Activated CD8-positive, alpha-beta T cell treated with anti-CD3 and anti-CD28 coated beads, Interleukin-2, amount 10 ng/mL, durations not matched to agents 7 days and 5 days (primary cell): ENCODE measurements at regions not wholly inside any gene's neighbourhood (a gene's known extent, or its start where the extent isn't known, plus 50 kb on each side); places are given as distances from the start of the nearest gene placed in this dataset.
"Not testable (repeated sequence)": the region's sequence is repeated elsewhere in the genome, so short reads cannot be mapped to it uniquely, and the experiment has no call there.

Experiments
- ATAC-seq: fragments of 150-1000 bp; cut with Tn5 transposase; one replicate; pipeline ENCODE4 v1.10.0; 2021; ENCODE audit warnings: moderate library complexity
- CTCF ChIA-PET: fragments of 350-600 bp; sonication (Branson Sonifier 250); formaldehyde crosslinking; loops from one replicate; lab custom pipeline; 2021; ENCODE audit warnings: antibody characterized with exemption; lab: Charles Lee
- POLR2A ChIA-PET: fragments of 350-600 bp; sonication (Branson Sonifier 250); formaldehyde crosslinking; loops from one replicate; lab custom pipeline; 2021; ENCODE audit warnings: antibody characterized with exemption; lab: Charles Lee
- DNase-seq: peaks from one replicate; pipeline ENCODE4 v3.0.0-alpha.2; 2020
- H3K27ac Mint-ChIP-seq: one replicate; pipeline ENCODE4 v1.8.0; 2021; ENCODE audit warnings: mild to moderate bottlenecking, mixed read lengths
- H3K27me3 Mint-ChIP-seq: one replicate; pipeline ENCODE4 v1.8.0; 2021; ENCODE audit warnings: low read depth, mixed read lengths
- H3K36me3 Mint-ChIP-seq: one replicate; pipeline ENCODE4 v1.8.0; 2021; ENCODE audit warnings: low read depth, mixed read lengths
- H3K4me1 Mint-ChIP-seq: one replicate; pipeline ENCODE4 v1.8.0; 2021; ENCODE audit warnings: low read depth, mixed read lengths
- H3K4me3 Mint-ChIP-seq: one replicate; pipeline ENCODE4 v1.8.0; 2021; ENCODE audit warnings: mild to moderate bottlenecking, mixed read lengths
- H3K9me3 Mint-ChIP-seq: one replicate; pipeline ENCODE4 v1.8.0; 2022; ENCODE audit warnings: mixed read lengths; ENCODE audit not compliant: insufficient read depth

DNA sequence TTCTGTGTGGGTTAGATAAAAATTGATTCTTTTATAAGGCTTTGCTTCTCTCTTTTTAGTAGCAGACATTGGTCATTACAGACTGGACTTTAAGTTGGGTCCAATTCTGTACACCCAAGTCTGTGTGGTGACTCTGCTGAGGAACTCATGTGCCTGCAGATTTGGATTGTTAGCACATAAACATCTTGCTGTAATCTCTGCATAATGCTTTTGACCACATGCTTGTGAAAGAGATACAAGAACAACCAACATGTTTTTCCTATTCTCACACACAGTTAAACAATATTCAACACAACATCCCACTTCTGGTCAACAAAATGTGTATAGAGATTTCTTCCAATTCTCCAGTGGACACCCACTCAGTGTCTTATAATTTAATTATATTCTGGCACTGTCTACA, 270.1 kb downstream of the RDH14 start:
- POLR2A ChIA-PET, result no interaction called here
- Mint-ChIP-seq H3K9me3 (no peaks in the 10 kb centered on the region), H3K27ac (no peak overlapping the region), H3K36me3 (no peaks in the 10 kb centered on the region), H3K27me3 (no peaks in the 10 kb centered on the region), H3K4me1 (no peaks in the 10 kb centered on the region), H3K4me3 (no peak overlapping the region)
- CTCF ChIA-PET, result no interaction called here
- no peak for DNase-seq
- ATAC-seq, result no peak

DNA sequence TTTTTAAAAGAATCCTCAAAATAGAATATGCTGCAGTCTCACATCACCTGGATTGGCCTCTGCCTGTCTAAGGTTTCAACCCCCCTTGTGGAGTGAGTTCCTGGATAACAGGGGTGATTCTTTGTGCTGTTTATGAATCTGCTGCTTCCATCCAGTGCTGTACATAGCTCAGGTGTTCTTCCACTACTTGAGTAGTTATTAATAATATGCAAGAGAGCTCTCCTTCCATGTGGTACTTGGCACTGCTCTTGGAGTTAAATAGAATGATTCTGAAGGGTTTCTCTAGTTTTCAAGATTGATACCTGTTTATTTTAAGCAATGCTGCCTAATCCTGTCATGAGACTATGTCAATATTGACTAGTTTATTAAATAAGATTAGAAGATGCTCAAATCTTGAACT, 273.6 kb downstream of the RDH14 start:
- H3K36me3 Mint-ChIP-seq, result no peaks in the 10 kb centered on the region
- no peaks in the 10 kb centered on the region for H3K4me1 Mint-ChIP-seq

DNA sequence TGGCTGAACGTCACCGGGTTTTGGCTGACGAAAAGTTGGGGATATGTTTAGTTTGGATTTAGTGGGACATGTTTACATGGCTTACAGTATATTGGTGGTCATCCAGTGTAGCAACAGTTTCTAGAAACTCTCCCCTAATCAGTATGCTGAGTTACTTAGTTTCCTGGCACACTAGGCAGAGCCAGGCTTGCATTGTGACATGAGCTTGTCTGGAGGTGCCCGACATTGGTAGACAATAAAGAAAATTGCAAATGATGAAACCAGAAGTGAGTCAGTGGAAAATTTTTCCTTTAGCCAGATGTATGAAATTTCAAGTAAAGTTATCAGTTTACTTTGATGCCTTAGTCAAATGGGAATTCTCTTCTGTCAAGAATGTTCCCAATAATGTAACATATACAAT, 276.1 kb downstream of the RDH14 start:
- POLR2A ChIA-PET, result no interaction called here
- no peak for DNase-seq
- no peak for ATAC-seq
- no peaks in the 10 kb centered on the region for H3K4me1 Mint-ChIP-seq
- no peaks in the 10 kb centered on the region for H3K36me3 Mint-ChIP-seq
- H3K27ac Mint-ChIP-seq, result no peak overlapping the region
- no peak overlapping the region for H3K4me3 Mint-ChIP-seq
- no peaks in the 10 kb centered on the region for H3K27me3 Mint-ChIP-seq
- CTCF ChIA-PET, result no interaction called here
- H3K9me3 Mint-ChIP-seq, result peaks cover 6% of the 10 kb centered on the region

More for the DNA sequence above, 273.6 kb downstream of the RDH14 start:
- no peak overlapping the region for H3K27ac Mint-ChIP-seq
- peaks cover 6% of the 10 kb centered on the region for H3K9me3 Mint-ChIP-seq
- H3K4me3 Mint-ChIP-seq, result no peak overlapping the region
- ATAC-seq (no peak), DNase-seq (no peak)
- no peaks in the 10 kb centered on the region for H3K27me3 Mint-ChIP-seq
- ChIA-PET CTCF (no interaction called here), POLR2A (no interaction called here)

DNA sequence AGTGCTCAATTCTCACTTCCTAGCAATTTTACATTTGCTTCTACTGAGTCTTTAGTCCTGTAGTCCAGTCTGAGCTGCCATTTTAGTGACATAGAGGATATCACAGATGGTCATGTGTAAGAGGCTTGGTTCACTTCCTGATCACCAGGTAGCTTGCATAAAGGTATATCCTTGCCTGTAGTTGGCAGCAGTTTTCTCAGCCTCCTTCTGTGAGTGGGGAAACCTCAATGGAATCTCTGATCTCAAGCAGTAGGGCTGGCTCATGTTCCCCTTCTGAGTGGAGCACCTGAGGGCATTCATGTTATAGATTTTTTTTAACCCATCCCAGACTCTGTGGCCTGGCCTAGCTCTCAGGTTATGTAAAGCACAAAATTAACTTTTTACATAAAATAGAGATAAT, 278.4 kb downstream of the RDH14 start:
- H3K4me3 Mint-ChIP-seq, result no peak overlapping the region
- H3K9me3 Mint-ChIP-seq, result peaks cover 6% of the 10 kb centered on the region
- no peaks in the 10 kb centered on the region for H3K27me3 Mint-ChIP-seq
- H3K27ac Mint-ChIP-seq, result no peak overlapping the region
- no peak for ATAC-seq
- ChIA-PET CTCF (no interaction called here), POLR2A (no interaction called here)
- DNase-seq, result no peak
- no peaks in the 10 kb centered on the region for H3K4me1 Mint-ChIP-seq
- no peaks in the 10 kb centered on the region for H3K36me3 Mint-ChIP-seq

DNA sequence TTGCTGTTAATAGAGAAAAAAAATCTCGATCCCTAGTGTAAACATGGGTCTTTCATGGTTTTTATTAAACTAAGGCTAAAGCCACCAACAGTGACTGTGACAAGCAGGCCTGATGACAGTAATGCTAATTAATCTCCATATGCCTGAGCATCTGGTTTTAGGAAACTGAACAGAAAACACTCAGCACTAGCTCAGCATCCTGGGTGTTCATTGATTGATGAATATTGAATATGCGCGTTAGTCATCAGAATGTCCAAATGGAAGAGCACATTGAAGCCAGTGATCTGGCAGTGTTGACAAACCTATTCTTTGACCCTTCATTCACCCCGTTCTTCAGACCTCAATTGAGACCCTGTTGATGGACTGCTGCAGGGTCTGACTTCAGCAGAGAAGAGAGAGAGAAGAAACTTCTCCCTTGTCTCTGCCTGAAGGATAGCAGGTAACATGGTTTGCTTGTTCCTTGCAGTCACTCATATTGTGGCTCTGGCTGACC, 283.8 kb downstream of the RDH14 start:
- Mint-ChIP-seq H3K36me3 (no peaks in the 10 kb centered on the region), H3K4me1 (no peaks in the 10 kb centered on the region), H3K9me3 (no peaks in the 10 kb centered on the region), H3K27me3 (no peaks in the 10 kb centered on the region), H3K27ac (no peak overlapping the region), H3K4me3 (no peak overlapping the region)
- ChIA-PET CTCF (no interaction called here), POLR2A (no interaction called here)
- ATAC-seq (no peak), DNase-seq (no peak)

DNA sequence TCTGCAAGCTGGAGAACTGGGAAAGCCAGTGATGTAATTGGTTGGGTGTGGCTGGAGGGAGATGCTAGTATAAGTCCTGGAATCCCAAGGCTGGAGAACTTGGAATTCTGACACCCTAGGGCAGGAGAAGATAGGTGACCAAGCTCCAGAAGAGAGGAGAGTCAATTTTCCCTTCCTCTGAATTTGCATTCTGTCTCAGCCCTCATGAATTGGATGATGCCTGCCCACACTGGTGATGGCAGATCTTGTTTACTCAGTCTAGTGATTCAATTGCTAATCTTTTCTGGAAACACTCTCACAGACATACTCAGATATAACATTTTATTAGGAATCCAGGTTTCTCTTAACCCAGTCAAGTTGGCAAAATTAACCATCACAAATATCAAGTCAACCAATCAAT, 287.2 kb downstream of the RDH14 start:
- ATAC-seq, result no peak
- CTCF ChIA-PET, result no interaction called here

DNA sequence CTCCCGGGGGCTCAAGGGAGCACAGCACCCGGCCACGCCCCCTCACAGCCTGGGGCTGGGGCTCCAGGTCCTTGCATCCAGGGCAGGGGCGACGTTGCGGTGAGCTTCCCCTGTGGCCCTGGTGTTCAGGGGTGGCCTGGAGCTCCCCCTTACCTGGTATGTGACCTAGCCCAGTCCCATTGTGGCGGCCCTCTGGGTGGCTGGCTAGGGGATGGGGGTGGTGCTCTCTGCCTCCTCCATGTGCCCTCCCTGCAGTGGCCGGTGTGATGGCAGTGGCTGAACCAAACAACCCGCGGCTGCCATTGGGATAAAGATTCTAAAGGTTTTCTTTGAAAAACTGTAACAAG, 288.3 kb downstream of the RDH14 start:
- no peak for ATAC-seq
- H3K9me3 Mint-ChIP-seq, result no peaks in the 10 kb centered on the region

More for the DNA sequence above, 287.2 kb downstream of the RDH14 start:
- H3K36me3 Mint-ChIP-seq, result no peaks in the 10 kb centered on the region
- H3K27me3 Mint-ChIP-seq, result no peaks in the 10 kb centered on the region
- no peak overlapping the region for H3K4me3 Mint-ChIP-seq
- no peak overlapping the region for H3K27ac Mint-ChIP-seq
- H3K4me1 Mint-ChIP-seq, result no peaks in the 10 kb centered on the region
- POLR2A ChIA-PET, result no interaction called here
- H3K9me3 Mint-ChIP-seq, result no peaks in the 10 kb centered on the region
- no peak for DNase-seq

DNA sequence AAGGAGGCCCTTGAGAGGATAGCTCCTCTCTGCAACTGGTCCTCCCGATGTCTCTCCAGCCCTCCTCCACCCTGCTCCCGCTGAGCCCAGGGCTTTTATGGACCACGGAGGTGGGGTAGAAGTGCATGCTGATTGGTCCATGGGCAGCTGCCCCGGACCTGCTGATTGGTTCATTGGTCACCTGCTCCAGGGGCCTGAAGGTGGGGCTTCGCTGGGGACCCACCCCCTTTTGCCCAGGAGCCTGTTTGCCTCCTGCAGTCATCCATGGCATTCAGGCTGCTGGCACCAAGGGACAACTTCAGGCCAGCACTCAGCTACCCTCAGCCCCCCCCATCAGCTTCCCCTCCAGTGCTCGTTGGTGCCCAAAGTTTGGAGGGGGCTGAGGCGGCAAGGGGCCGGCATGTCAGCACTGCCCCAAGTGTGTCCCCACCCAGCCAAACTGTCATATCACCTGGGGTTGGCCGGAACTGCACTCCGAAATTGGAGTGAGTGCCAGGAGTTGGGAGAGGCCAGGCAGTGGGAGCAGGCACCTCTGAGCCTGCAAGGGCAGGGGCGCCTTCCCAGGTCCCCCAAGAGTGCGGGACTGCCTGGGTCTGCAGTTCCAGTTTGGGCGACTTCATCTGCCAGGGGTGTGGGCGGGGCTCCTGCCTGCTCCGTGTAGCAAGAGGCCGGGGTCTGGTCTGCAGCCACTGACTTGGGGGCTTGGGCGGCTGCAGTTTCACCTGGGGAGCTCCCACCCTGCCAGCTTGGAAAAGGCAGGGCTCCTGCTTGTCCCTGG, 288.9 kb downstream of the RDH14 start:
- CTCF ChIA-PET, result no interaction called here
- POLR2A ChIA-PET, result no interaction called here
- ATAC-seq, result no peak
- Mint-ChIP-seq H3K4me1 (no peaks in the 10 kb centered on the region), H3K36me3 (no peaks in the 10 kb centered on the region), H3K27me3 (no peaks in the 10 kb centered on the region), H3K9me3 (no peaks in the 10 kb centered on the region), H3K27ac (no peak overlapping the region), H3K4me3 (no peak overlapping the region)
- DNase-seq, result no peak

More for the DNA sequence above, 288.3 kb downstream of the RDH14 start:
- H3K27ac Mint-ChIP-seq, result no peak overlapping the region
- H3K4me1 Mint-ChIP-seq, result no peaks in the 10 kb centered on the region
- no peaks in the 10 kb centered on the region for H3K27me3 Mint-ChIP-seq
- ChIA-PET CTCF (no interaction called here), POLR2A (no interaction called here)
- no peak for DNase-seq
- H3K36me3 Mint-ChIP-seq, result no peaks in the 10 kb centered on the region
- no peak overlapping the region for H3K4me3 Mint-ChIP-seq

DNA sequence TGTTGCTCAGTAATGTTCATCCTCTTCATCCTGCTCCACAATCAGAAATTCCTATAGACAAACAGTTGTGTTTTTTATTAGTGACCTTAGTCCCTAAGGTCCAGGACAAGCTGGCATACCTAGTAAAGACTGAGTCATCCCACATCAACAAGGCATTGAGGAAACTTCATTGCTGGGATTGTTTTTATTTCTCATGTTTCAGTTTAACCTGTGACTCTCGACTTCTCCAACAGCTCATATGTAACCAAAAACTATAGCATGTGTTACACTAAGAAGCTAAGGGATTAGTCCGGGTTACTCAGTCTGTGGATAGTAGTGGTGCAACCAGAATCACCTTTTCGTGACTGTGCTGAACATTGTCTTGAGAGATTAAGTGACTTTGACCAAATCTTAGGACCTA, 292.1 kb downstream of the RDH14 start:
- no peaks in the 10 kb centered on the region for H3K27me3 Mint-ChIP-seq
- ATAC-seq (no peak), DNase-seq (no peak)
- no peak overlapping the region for H3K27ac Mint-ChIP-seq
- H3K4me3 Mint-ChIP-seq, result no peak overlapping the region
- ChIA-PET POLR2A (no interaction called here), CTCF (no interaction called here)
- no peaks in the 10 kb centered on the region for H3K9me3 Mint-ChIP-seq
- H3K36me3 Mint-ChIP-seq, result no peaks in the 10 kb centered on the region
- no peaks in the 10 kb centered on the region for H3K4me1 Mint-ChIP-seq

DNA sequence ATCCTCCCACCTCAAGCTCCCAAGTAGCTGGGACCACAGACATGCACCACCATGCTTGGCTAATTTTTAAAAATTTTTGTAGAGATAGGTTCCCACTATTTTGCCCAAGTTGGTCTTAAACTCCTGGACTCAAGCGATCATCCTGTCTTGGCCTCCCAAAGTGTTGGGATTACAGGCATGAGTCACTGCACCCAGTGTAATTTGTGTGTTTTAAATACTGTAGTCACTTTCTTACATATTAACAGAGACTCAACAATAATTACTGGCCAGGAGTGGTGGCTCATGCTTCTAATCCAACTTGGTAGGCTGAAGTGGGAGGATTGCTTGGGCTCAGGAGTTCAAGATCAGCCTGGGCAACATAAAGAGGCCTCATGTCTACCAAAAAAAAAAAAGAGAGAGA, 293.0 kb downstream of the RDH14 start:
- Mint-ChIP-seq H3K4me1 (no peaks in the 10 kb centered on the region), H3K9me3 (no peaks in the 10 kb centered on the region), H3K4me3 (no peak overlapping the region), H3K27ac (no peak overlapping the region), H3K27me3 (no peaks in the 10 kb centered on the region), H3K36me3 (no peaks in the 10 kb centered on the region)
- ChIA-PET CTCF (no interaction called here), POLR2A (no interaction called here)
- no peak for ATAC-seq
- no peak for DNase-seq

DNA sequence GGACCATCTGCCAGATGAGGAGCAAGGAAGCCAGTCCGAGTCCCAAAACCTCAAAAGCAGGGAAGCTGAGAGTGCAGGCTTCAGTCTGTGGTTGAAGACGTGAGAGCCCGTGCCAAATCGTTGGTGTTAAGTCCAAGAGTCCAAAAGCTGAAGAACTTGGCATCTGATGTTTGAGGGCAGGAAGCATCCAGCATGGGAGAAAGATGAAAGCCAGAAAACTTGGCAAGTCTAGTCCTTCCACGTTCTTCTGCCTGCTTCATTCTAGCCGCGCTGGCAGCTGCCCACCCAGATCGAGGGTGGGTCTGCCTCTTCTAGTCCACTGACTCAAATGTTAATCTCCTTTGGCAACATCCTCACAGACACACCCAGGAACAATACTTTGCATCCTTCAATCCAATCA, 293.8 kb downstream of the RDH14 start:
- H3K27ac Mint-ChIP-seq, H3K36me3 Mint-ChIP-seq, H3K27me3 Mint-ChIP-seq, H3K4me3 Mint-ChIP-seq, ATAC-seq, POLR2A ChIA-PET, H3K4me1 Mint-ChIP-seq, CTCF ChIA-PET, H3K9me3 Mint-ChIP-seq, DNase-seq: not testable (repeated sequence)

DNA sequence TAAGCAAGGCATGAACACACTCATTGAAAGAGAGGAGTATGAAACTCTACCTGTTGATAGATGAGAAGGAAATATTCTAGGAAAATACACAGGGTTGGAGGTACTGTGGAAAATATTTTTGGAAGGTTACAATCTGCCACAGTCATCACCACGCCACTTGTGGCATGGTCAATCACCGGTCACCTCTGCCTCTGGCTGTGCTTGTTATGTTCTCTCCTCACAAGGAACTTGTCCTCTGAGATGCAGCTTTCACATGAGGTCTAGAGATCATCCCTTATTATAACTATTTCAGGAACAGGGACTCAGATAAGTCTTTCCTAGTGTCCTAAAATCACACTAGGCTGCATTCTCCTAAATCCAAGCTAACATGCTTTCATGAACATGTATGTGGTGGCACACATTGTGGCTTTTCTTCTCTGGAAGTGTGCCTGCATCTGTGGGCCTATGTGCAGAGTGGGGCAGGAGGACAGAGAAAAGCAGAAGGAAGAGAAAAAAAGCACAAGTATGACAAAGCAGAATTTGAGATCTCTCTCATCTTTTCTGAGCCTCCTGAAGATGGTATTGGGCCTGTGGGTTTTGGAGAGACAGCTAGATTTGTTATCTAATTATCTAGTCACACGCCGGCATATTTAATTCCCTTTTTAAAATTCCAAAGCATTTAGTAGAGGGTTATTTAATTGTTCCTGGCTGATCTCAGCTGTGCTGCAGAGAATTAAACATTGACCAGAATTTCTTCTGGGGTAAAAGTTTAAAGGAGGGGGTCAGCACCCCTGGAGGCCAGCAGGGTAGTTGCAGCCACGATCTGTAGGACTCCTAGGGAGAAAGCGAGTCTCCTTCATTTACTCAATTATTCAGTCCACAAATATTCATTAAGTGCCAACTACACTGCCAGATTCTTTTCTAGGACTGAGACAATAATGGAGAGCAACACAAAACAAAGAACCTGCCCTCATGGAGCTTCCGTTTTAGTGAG, 294.6 kb downstream of the RDH14 start:
- H3K27me3 Mint-ChIP-seq, result no peaks in the 10 kb centered on the region
- no peak overlapping the region for H3K4me3 Mint-ChIP-seq
- H3K4me1 Mint-ChIP-seq, result no peaks in the 10 kb centered on the region
- ATAC-seq (no peak), DNase-seq (no peak)
- H3K36me3 Mint-ChIP-seq, result no peaks in the 10 kb centered on the region
- ChIA-PET CTCF (no interaction called here), POLR2A (no interaction called here)
- H3K9me3 Mint-ChIP-seq, result no peaks in the 10 kb centered on the region
- no peak overlapping the region for H3K27ac Mint-ChIP-seq
